K562 (cell line): ENCODE measurements at regions not wholly inside any gene's neighbourhood (a gene's known extent, or its start where the extent isn't known, plus 50 kb on each side); places are given as distances from the start of the nearest gene placed in this dataset.

Experiments
- ATAC-seq: fragments of 200-7000 bp; cut with Tn5 transposase; 3 replicates; pipeline ENCODE4 v1.9.1; 2020; ENCODE audit warnings: moderate library complexity
- BruUV-seq: library from RNA; stranded (reverse); fragments of 400-500 nt; replicated peaks from 2 replicates; lab custom pipeline; 2021; lab: Mats Ljungman, UMichigan
- CTCF ChIA-PET: fragments of 300-600 bp; formaldehyde crosslinking; extraction: SDS; loops from one replicate; lab custom pipeline; 2021; ENCODE audit warnings: low intra/inter-chr PET ratio; lab: Yijun Ruan, JAX
- POLR2A ChIA-PET: fragments of 300-600, 350-650 bp; sonication (Branson Sonifier 250); formaldehyde crosslinking; extraction: SDS; loops from one replicate; lab custom pipeline; 2021; ENCODE audit warnings: antibody characterized with exemption, inconsistent platforms; lab: Yijun Ruan, JAX
- DNase-seq, 4 experiments: peaks; one replicate each; pipeline versions ENCODE4 v3.0.0 to v3.0.0-alpha.2; 2011 to 2018; ENCODE audit warnings: low spot score in 3 of 4, mixed read lengths in 3 of 4; ENCODE audit errors: extremely low read depth in 1 of 4
- FAIRE-seq: peaks from 2 replicates; lab custom pipeline; 2011; peaks lifted over from hg19 to GRCh38; lab: Jason Lieb, UNC
- H2AFZ ChIP-seq: 2 replicates; pipeline ENCODE4 v1.6.0; 2011; ENCODE audit warnings: low read depth, low read length, control low read depth, inconsistent platforms
- H3K27ac ChIP-seq: fragments of 200-600 bp; 3 replicates; pipeline ENCODE4 v1.8.0; 2011; ENCODE audit warnings: low read depth, mild to moderate bottlenecking, control low read depth, inconsistent platforms, low read length, moderate library complexity, mixed read lengths; ENCODE audit errors: extremely low read depth
- H3K27me3 ChIP-seq, 2 experiments: fragments of 300-600 bp in 1 of 2; 2 replicates in 1 of 2; 3 replicates in 1 of 2; pipeline versions ENCODE4 v1.6.0 to v1.8.0; 2011; ENCODE audit warnings: inconsistent platforms in 2 of 2, low read length in 2 of 2, mild to moderate bottlenecking in 1 of 2, mixed read lengths in 1 of 2, moderate library complexity in 1 of 2; ENCODE audit not compliant: control insufficient read depth in 2 of 2, insufficient read depth in 2 of 2
- H3K36me3 ChIP-seq: fragments of 300-600 bp; 3 replicates; pipeline ENCODE4 v1.8.0; 2011; ENCODE audit warnings: mild to moderate bottlenecking, low read length, inconsistent platforms; ENCODE audit not compliant: control insufficient read depth, insufficient read depth
- H3K4me1 ChIP-seq, 2 experiments: fragments of 200-600 bp in 1 of 2; replicated peaks in 1 of 2; 2 replicates in 1 of 2; 3 replicates in 1 of 2; pipeline versions ENCODE4 v1.5.1 to v1.8.0; 2011; ENCODE audit warnings: inconsistent platforms in 2 of 2, low read length in 2 of 2, mild to moderate bottlenecking in 1 of 2, mixed read lengths in 1 of 2, moderate library complexity in 1 of 2; ENCODE audit not compliant: control insufficient read depth in 2 of 2, insufficient read depth in 2 of 2
- H3K4me2 ChIP-seq: 2 replicates; pipeline ENCODE4 v1.6.1; 2011; ENCODE audit warnings: low read length, control low read depth, inconsistent platforms, mixed read lengths; ENCODE audit not compliant: insufficient read depth
- H3K4me3 ChIP-seq: fragments of 200-600 bp; sonication (generic), shearing (Covaris generic); 2 replicates; pipeline ENCODE4 v1.5.1; 2016; ENCODE audit warnings: control low read depth, inconsistent platforms
- H3K79me2 ChIP-seq: fragments of 200-600 bp; 3 replicates; pipeline ENCODE4 v1.8.0; 2011; ENCODE audit warnings: low read length, inconsistent platforms; ENCODE audit not compliant: control insufficient read depth, insufficient read depth
- H3K9ac ChIP-seq, 2 experiments: 2 replicates each; pipeline versions ENCODE4 v1.6.0 to v1.6.1; 2011; ENCODE audit warnings: low read depth in 2 of 2, low read length in 2 of 2, control low read depth in 1 of 2, inconsistent platforms in 1 of 2, mild to moderate bottlenecking in 1 of 2, mixed read lengths in 1 of 2; ENCODE audit not compliant: insufficient read depth in 1 of 2
- H3K9me1 ChIP-seq: one replicate; pipeline ENCODE4 v1.6.0; 2011; ENCODE audit warnings: inconsistent platforms, mild to moderate bottlenecking, low read length, moderate library complexity; ENCODE audit not compliant: control insufficient read depth, insufficient read depth
- H3K9me3 ChIP-seq: replicated peaks from 2 replicates; pipeline ENCODE4 v1.5.1; 2011; ENCODE audit warnings: low read depth, low read length, inconsistent platforms; ENCODE audit not compliant: control insufficient read depth, insufficient read depth
- H4K20me1 ChIP-seq: replicated peaks from 2 replicates; pipeline ENCODE4 v1.6.1; 2011; ENCODE audit warnings: low read length, inconsistent platforms, mixed read lengths; ENCODE audit not compliant: control insufficient read depth, insufficient read depth
- ARNT ChIP-seq, 2 experiments: fragments of 450-650 bp; IDR thresholded peaks; 2 replicates each; pipeline ENCODE4 v1.6.1; 2016; ENCODE audit warnings: mild to moderate bottlenecking in 1 of 2
- BDP1 ChIP-seq: IDR thresholded peaks from 3 replicates; pipeline ENCODE4 v1.6.1; 2011; ENCODE audit not compliant: insufficient read length, insufficient read depth
- BRD4 ChIP-seq: fragments of 200-600 bp; sonication (generic); IDR thresholded peaks from 2 replicates; pipeline ENCODE4 v1.6.1; 2017; ENCODE audit warnings: inconsistent platforms
- ESRRA ChIP-seq: fragments of 450-650 bp; IDR thresholded peaks from 2 replicates; pipeline ENCODE4 v1.6.1; 2014; ENCODE audit warnings: low read depth, mild to moderate bottlenecking, moderate library complexity, borderline replicate concordance
- FOXK1 ChIP-seq: sonication (generic); formaldehyde crosslinking; IDR thresholded peaks from 2 replicates; pipeline ENCODE4 v1.8.0; 2022; ENCODE audit warnings: missing genetic modification reagents, mild to moderate bottlenecking, borderline replicate concordance
- GABPB2 ChIP-seq: fragments of 250-450 bp; sonication (Bioruptor Pico); conservative IDR thresholded peaks from 2 replicates; pipeline ENCODE4 v1.5.1; 2021; ENCODE audit warnings: mild to moderate bottlenecking
- HNRNPK ChIP-seq: fragments of 200-400 bp; formaldehyde crosslinking; IDR thresholded peaks from one replicate; pipeline ENCODE4 v1.6.1; 2018; ENCODE audit warnings: mild to moderate bottlenecking, low read depth, low read length; ENCODE audit not compliant: poor library complexity, severe bottlenecking
- KLF6 ChIP-seq: fragments of 250-450 bp; sonication (Bioruptor Pico); IDR thresholded peaks from 2 replicates; pipeline ENCODE4 v1.4.0; 2020; ENCODE audit warnings: mild to moderate bottlenecking, moderate library complexity, borderline replicate concordance
- NFIX ChIP-seq: fragments of 250-450 bp; sonication (Bioruptor Pico); IDR thresholded peaks from 2 replicates; pipeline ENCODE4 v1.4.0; 2020; ENCODE audit warnings: low read depth, mild to moderate bottlenecking, moderate library complexity
- PHTF2 ChIP-seq: fragments of 250-450 bp; sonication (Bioruptor Pico); IDR thresholded peaks from 2 replicates; pipeline ENCODE4 v1.5.0; 2021; ENCODE audit warnings: mild to moderate bottlenecking
- PYGO2 ChIP-seq: fragments of 450-650 bp; IDR thresholded peaks from 2 replicates; pipeline ENCODE4 v1.6.1; 2016; ENCODE audit warnings: mild to moderate bottlenecking, missing genetic modification characterization, moderate library complexity, missing compliant biosample characterization
- SMARCB1 ChIP-seq: IDR thresholded peaks from 2 replicates; pipeline ENCODE4 v1.6.1; 2011; ENCODE audit warnings: improper control_type of control experiment, low read depth; ENCODE audit not compliant: insufficient read length
- SMARCE1 ChIP-seq: fragments of 450-650 bp; IDR thresholded peaks from 2 replicates; pipeline ENCODE4 v1.7.1; 2016; ENCODE audit warnings: mild to moderate bottlenecking
- SRSF9 ChIP-seq: fragments of 200-400 bp; formaldehyde crosslinking; IDR thresholded peaks from 2 replicates; pipeline ENCODE4 v1.6.1; 2017; ENCODE audit warnings: low read depth, low read length, borderline replicate concordance
- TFAP4 ChIP-seq: sonication (generic); formaldehyde crosslinking; IDR thresholded peaks from 2 replicates; pipeline ENCODE4 v1.8.0; 2022; ENCODE audit warnings: missing genetic modification reagents, mild to moderate bottlenecking, moderate library complexity, borderline replicate concordance
- TRIM25 ChIP-seq: fragments of 450-650 bp; IDR thresholded peaks from 2 replicates; pipeline ENCODE4 v1.7.0; 2016; ENCODE audit warnings: borderline replicate concordance
- USF1 ChIP-seq: sonication (generic); formaldehyde crosslinking; IDR thresholded peaks from 2 replicates; pipeline ENCODE4 v1.9.0; 2022; ENCODE audit warnings: mild to moderate bottlenecking, missing genetic modification reagents
- ZNF740 ChIP-seq, 3 experiments: fragments of 200-800 bp in 1 of 3; sonication (Bioruptor generic) in 1 of 3; sonication (generic) in 1 of 3; formaldehyde crosslinking in 1 of 3; IDR thresholded peaks; 2 replicates each; pipeline versions ENCODE4 v1.6.1 to v1.8.0; 2016 to 2022; ENCODE audit warnings: mild to moderate bottlenecking in 2 of 3, missing compliant biosample characterization in 2 of 3, missing genetic modification characterization in 2 of 3, missing genetic modification reagents in 1 of 3
- WGBS: fragments of 100-300 bp; shearing (Covaris generic); methylation state at CpG from one replicate; pipeline ENCODE4 v1.1.6; 2016; ENCODE audit warnings: low coverage, mixed read lengths; ENCODE audit not compliant: insufficient coverage; ENCODE audit errors: missing lambda C conversion rate; 5-methylcytosine and 5-hydroxymethylcytosine counted together
- in situ Hi-C: fragments of 300-500 bp; cut with MboI; formaldehyde crosslinking; loops from 4 replicates; pipeline ENCODE4 v1.15.0; 2018; ENCODE audit warnings: inconsistent platforms, mixed read lengths
- intact Hi-C: fragments of 100-400 bp; cut with micrococcal nuclease; formaldehyde crosslinking; loops from 2 replicates; pipeline ENCODE4 v1.14.2; 2022

- Histone ChIP-seq H3K27ac (no peak overlapping the region), H2AFZ (peak overlapping the region; percentile 11; the same call in 1 of the 2 replicates), H3K9me3 (no peaks in the 10 kb centered on the region), H3K4me1 (peaks cover 0 to 11% of the 10 kb centered on the region in 2 experiments; a peak in 2 of 5 replicates), H3K4me3 (no peak overlapping the region), H3K4me2 (no peak overlapping the region), H4K20me1 (no peaks in the 10 kb centered on the region), H3K9ac (no peak overlapping the region), H3K36me3 (no peaks in the 10 kb centered on the region; the same call in 2 of the 3 replicates), H3K79me2 (no peaks in the 10 kb centered on the region), H3K9me1 (no peaks in the 10 kb centered on the region), H3K27me3 (no peaks in the 10 kb centered on the region)
- no TSS peak for BruUV-seq
- ChIA-PET CTCF (interaction anchor here (1.8 kb wide), 1 partner anchor 59 kb away, joined by 5 read pairs; no protein-coding TSS in a partner anchor), POLR2A (no interaction called here)
- in situ Hi-C loops (no loop called here), intact Hi-C loops (loop anchor here (10.0 kb wide), 1 partner anchor 149 kb away; no protein-coding TSS in a partner anchor)
- ATAC-seq: no peak
- FAIRE-seq: no peak
- 25% methylated on average over 2 of the region's 2 CpGs for WGBS
- DNase-seq: no peak
- TF ChIP-seq FOXK1 (CRISPR knock-in tag) (no peak), TRIM25 (no peak), PYGO2 (tag) (no peak), SMARCB1 (no peak), GABPB2 (CRISPR knock-in tag) (no peak), PHTF2 (no peak), USF1 (no peak), ARNT (IDR thresholded peaks at IDR 0.05) (no peak), ESRRA (no peak), SRSF9 (no peak), BDP1 (no peak), ZNF740 (CRISPR knock-in tag; IDR thresholded peaks at IDR 0.05) (no peak), ZNF740 (tag; IDR thresholded peaks at IDR 0.05) (no peak), SMARCE1 (no peak), NFIX (CRISPR knock-in tag) (no peak), TFAP4 (no peak), BRD4 (no peak), HNRNPK (no peak), KLF6 (CRISPR knock-in tag) (no peak)
Measured at GRCh38 chr3:33956206-33956605, 157.8 kb downstream of the PDCD6IP start.
